Ovary (tissue), 7 donors: ENCODE measurements at regions not wholly inside any gene's neighbourhood (a gene's known extent, or its start where the extent isn't known, plus 50 kb on each side); places are given as distances from the start of the nearest gene placed in this dataset.

ENCODE experiments used
- DNase-seq, 5 donors: peaks; one replicate each; pipeline ENCODE4 v3.0.0-alpha.2; 2019 to 2020
- H3K27ac ChIP-seq, 2 donors: fragments of 200-600 bp; one replicate each; pipeline versions ENCODE4 v1.5.1 to v1.8.0; 2019 to 2022
- H3K27me3 ChIP-seq: fragments of 200-600 bp; one replicate; pipeline ENCODE4 v1.8.0; 2022
- H3K36me3 ChIP-seq: fragments of 200-600 bp; sonication (generic); one replicate; pipeline ENCODE4 v1.5.1; 2019
- H3K4me1 ChIP-seq: one replicate; pipeline ENCODE4 v1.8.1; 2013; ENCODE audit warnings: mild to moderate bottlenecking, moderate library complexity; ENCODE audit not compliant: insufficient read depth
- H3K4me3 ChIP-seq: fragments of 200-600 bp; sonication (generic); one replicate; pipeline ENCODE4 v1.5.1; 2017
- H3K9me3 ChIP-seq, 2 donors: fragments of 200-600 bp in 1 of 2; sonication (generic) in 1 of 2; one replicate each; pipeline versions ENCODE4 v1.5.1 to v1.8.1; 2013 to 2019; ENCODE audit warnings: mild to moderate bottlenecking in 1 of 2, moderate library complexity in 1 of 2
- CTCF ChIP-seq, 3 donors: fragments of 450-650 bp in 2 of 3; fragments of 200-600 bp in 1 of 3; IDR thresholded peaks; one replicate each; pipeline versions ENCODE4 v1.5.1 to v1.8.0; 2016 to 2022; ENCODE audit warnings: antibody characterized with exemption in 3 of 3, mild to moderate bottlenecking in 1 of 3
- EP300 ChIP-seq: sonication (generic); formaldehyde crosslinking; IDR thresholded peaks from one replicate; pipeline ENCODE4 v1.6.1; 2017; ENCODE audit warnings: antibody characterized with exemption
- POLR2A ChIP-seq: fragments of 450-650 bp; IDR thresholded peaks from one replicate; pipeline ENCODE4 v1.6.1; 2017; ENCODE audit warnings: antibody characterized with exemption, mild to moderate bottlenecking, moderate library complexity
- WGBS, 3 donors: extraction: QIAGEN DNeasy Blood & Tissue Kit in 1 of 3; methylation state at CpG; one replicate each; pipeline versions ENCODE4 v1.1.5 to v1.1.7; 2013 to 2017; 5-methylcytosine and 5-hydroxymethylcytosine counted together
- intact Hi-C, 4 donors: fragments of 100-400 bp; cut with DNase I; formaldehyde crosslinking; loops; one replicate each; pipeline versions ENCODE4 v1.11.0 to v1.15.1; 2022 to 2023
- donor health status: DM: no; HTN: no; CAD: no; lungs with moderate emphysema.
- donor health status: DM: no; HTN: no; CAD: no.
- donor health status: Bipolar disorder and iron deficiency.
- donor health status: DM: no; HTN: no; CAD: no.
- donor health status: DM: yes; HTN: yes; CAD: no.

GRCh38 chr1:187773168-187773567 lies 944.4 kb downstream of the PLA2G4A start:
- Histone ChIP-seq H3K36me3 (no peaks in the 10 kb centered on the region), H3K27me3 (no peaks in the 10 kb centered on the region), H3K4me1 (no peaks in the 10 kb centered on the region), H3K27ac (no peak overlapping the region), H3K9me3 (no peaks in the 10 kb centered on the region), H3K4me3 (no peak overlapping the region)
- TF ChIP-seq EP300 (no peak), POLR2A (no peak), CTCF (IDR thresholded peaks at IDR 0.05) (no peak)
- 74 to 98% (median 97%) methylated on average over 5 of the region's 5 CpGs for WGBS, 3 donors
- DNase-seq, result no peak
- intact Hi-C loops, result no loop called here

- intact Hi-C loops, result no loop called here
- TF ChIP-seq CTCF (IDR thresholded peaks at IDR 0.05) (no peak), POLR2A (no peak), EP300 (no peak)
- Histone ChIP-seq H3K36me3 (no peaks in the 10 kb centered on the region), H3K9me3 (no peaks in the 10 kb centered on the region), H3K27me3 (no peaks in the 10 kb centered on the region), H3K27ac (no peak overlapping the region), H3K4me1 (no peaks in the 10 kb centered on the region), H3K4me3 (no peak overlapping the region)
- 63 to 74% (median 64%) methylated on average over 3 of the region's 3 CpGs for WGBS, 3 donors
- DNase-seq, result no peak
These were observed 959.0 kb downstream of the PLA2G4A start for GRCh38 chr1:187787736-187788135.

GRCh38 chr1:187788718-187789117 lies 960.0 kb downstream of the PLA2G4A start:
- intact Hi-C loops, result no loop called here
- no peak for DNase-seq
- no peak for TF ChIP-seq EP300
- Histone ChIP-seq H3K4me3 (no peak overlapping the region), H3K9me3 (no peaks in the 10 kb centered on the region), H3K27me3 (no peaks in the 10 kb centered on the region), H3K27ac (no peak overlapping the region), H3K4me1 (no peaks in the 10 kb centered on the region), H3K36me3 (no peaks in the 10 kb centered on the region)
- WGBS, 3 donors, result 89 to 93% (median 90%) methylated on average over 2 of the region's 2 CpGs

GRCh38 chr1:187790724-187791123 lies 962.0 kb downstream of the PLA2G4A start:
- H3K4me1 ChIP-seq, result no peaks in the 10 kb centered on the region
- 78 to 87% (median 81%) methylated on average over 1 of the region's 1 CpG for WGBS, 3 donors
- intact Hi-C loops, result no loop called here

GRCh38 chr1:187794561-187794960 lies 965.8 kb downstream of the PLA2G4A start:
- 42 to 73% (median 51%) methylated on average over 2 of the region's 2 CpGs for WGBS, 3 donors
- intact Hi-C loops, result no loop called here
- Histone ChIP-seq H3K27ac (no peak overlapping the region), H3K9me3 (no peaks in the 10 kb centered on the region), H3K27me3 (no peaks in the 10 kb centered on the region), H3K4me3 (no peak overlapping the region), H3K36me3 (no peaks in the 10 kb centered on the region), H3K4me1 (no peaks in the 10 kb centered on the region)
- TF ChIP-seq CTCF (IDR thresholded peaks at IDR 0.05), result no peak
- no peak for TF ChIP-seq EP300
- TF ChIP-seq POLR2A, result no peak
- no peak for DNase-seq

More at GRCh38 chr1:187790724-187791123, 962.0 kb downstream of the PLA2G4A start:
- no peaks in the 10 kb centered on the region for H3K36me3 ChIP-seq
- no peak overlapping the region for H3K4me3 ChIP-seq
- H3K9me3 ChIP-seq, result no peaks in the 10 kb centered on the region
- no peak overlapping the region for H3K27ac ChIP-seq
- DNase-seq, result no peak
- H3K27me3 ChIP-seq, result no peaks in the 10 kb centered on the region
- TF ChIP-seq POLR2A (no peak), CTCF (IDR thresholded peaks at IDR 0.05) (no peak), EP300 (no peak)
